K562 (cell line): ENCODE measurements at regions not wholly inside any gene's neighbourhood (a gene's known extent, or its start where the extent isn't known, plus 50 kb on each side); places are given as distances from the start of the nearest gene placed in this dataset.

ENCODE experiments used
- ATAC-seq: fragments of 200-7000 bp; cut with Tn5 transposase; 3 replicates; pipeline ENCODE4 v1.9.1; 2020; ENCODE audit warnings: moderate library complexity
- BruUV-seq: library from RNA; stranded (reverse); fragments of 400-500 nt; replicated peaks from 2 replicates; lab custom pipeline; 2021; lab: Mats Ljungman, UMichigan
- CTCF ChIA-PET: fragments of 300-600 bp; formaldehyde crosslinking; extraction: SDS; loops from one replicate; lab custom pipeline; 2021; ENCODE audit warnings: low intra/inter-chr PET ratio; lab: Yijun Ruan, JAX
- POLR2A ChIA-PET: fragments of 300-600, 350-650 bp; sonication (Branson Sonifier 250); formaldehyde crosslinking; extraction: SDS; loops from one replicate; lab custom pipeline; 2021; ENCODE audit warnings: antibody characterized with exemption, inconsistent platforms; lab: Yijun Ruan, JAX
- DNase-seq, 4 experiments: peaks; one replicate each; pipeline versions ENCODE4 v3.0.0 to v3.0.0-alpha.2; 2011 to 2018; ENCODE audit warnings: low spot score in 3 of 4, mixed read lengths in 3 of 4; ENCODE audit errors: extremely low read depth in 1 of 4
- FAIRE-seq: peaks from 2 replicates; lab custom pipeline; 2011; peaks lifted over from hg19 to GRCh38; lab: Jason Lieb, UNC
- H2AFZ ChIP-seq: 2 replicates; pipeline ENCODE4 v1.6.0; 2011; ENCODE audit warnings: low read depth, low read length, control low read depth, inconsistent platforms
- H3K27ac ChIP-seq: fragments of 200-600 bp; 3 replicates; pipeline ENCODE4 v1.8.0; 2011; ENCODE audit warnings: low read depth, mild to moderate bottlenecking, control low read depth, inconsistent platforms, low read length, moderate library complexity, mixed read lengths; ENCODE audit errors: extremely low read depth
- H3K27me3 ChIP-seq, 2 experiments: fragments of 300-600 bp in 1 of 2; 2 replicates in 1 of 2; 3 replicates in 1 of 2; pipeline versions ENCODE4 v1.6.0 to v1.8.0; 2011; ENCODE audit warnings: inconsistent platforms in 2 of 2, low read length in 2 of 2, mild to moderate bottlenecking in 1 of 2, mixed read lengths in 1 of 2, moderate library complexity in 1 of 2; ENCODE audit not compliant: control insufficient read depth in 2 of 2, insufficient read depth in 2 of 2
- H3K36me3 ChIP-seq: fragments of 300-600 bp; 3 replicates; pipeline ENCODE4 v1.8.0; 2011; ENCODE audit warnings: mild to moderate bottlenecking, low read length, inconsistent platforms; ENCODE audit not compliant: control insufficient read depth, insufficient read depth
- H3K4me1 ChIP-seq, 2 experiments: fragments of 200-600 bp in 1 of 2; replicated peaks in 1 of 2; 2 replicates in 1 of 2; 3 replicates in 1 of 2; pipeline versions ENCODE4 v1.5.1 to v1.8.0; 2011; ENCODE audit warnings: inconsistent platforms in 2 of 2, low read length in 2 of 2, mild to moderate bottlenecking in 1 of 2, mixed read lengths in 1 of 2, moderate library complexity in 1 of 2; ENCODE audit not compliant: control insufficient read depth in 2 of 2, insufficient read depth in 2 of 2
- H3K4me2 ChIP-seq: 2 replicates; pipeline ENCODE4 v1.6.1; 2011; ENCODE audit warnings: low read length, control low read depth, inconsistent platforms, mixed read lengths; ENCODE audit not compliant: insufficient read depth
- H3K4me3 ChIP-seq: fragments of 200-600 bp; sonication (generic), shearing (Covaris generic); 2 replicates; pipeline ENCODE4 v1.5.1; 2016; ENCODE audit warnings: control low read depth, inconsistent platforms
- H3K79me2 ChIP-seq: fragments of 200-600 bp; 3 replicates; pipeline ENCODE4 v1.8.0; 2011; ENCODE audit warnings: low read length, inconsistent platforms; ENCODE audit not compliant: control insufficient read depth, insufficient read depth
- H3K9ac ChIP-seq, 2 experiments: 2 replicates each; pipeline versions ENCODE4 v1.6.0 to v1.6.1; 2011; ENCODE audit warnings: low read depth in 2 of 2, low read length in 2 of 2, control low read depth in 1 of 2, inconsistent platforms in 1 of 2, mild to moderate bottlenecking in 1 of 2, mixed read lengths in 1 of 2; ENCODE audit not compliant: insufficient read depth in 1 of 2
- H3K9me1 ChIP-seq: one replicate; pipeline ENCODE4 v1.6.0; 2011; ENCODE audit warnings: inconsistent platforms, mild to moderate bottlenecking, low read length, moderate library complexity; ENCODE audit not compliant: control insufficient read depth, insufficient read depth
- H3K9me3 ChIP-seq: replicated peaks from 2 replicates; pipeline ENCODE4 v1.5.1; 2011; ENCODE audit warnings: low read depth, low read length, inconsistent platforms; ENCODE audit not compliant: control insufficient read depth, insufficient read depth
- H4K20me1 ChIP-seq: replicated peaks from 2 replicates; pipeline ENCODE4 v1.6.1; 2011; ENCODE audit warnings: low read length, inconsistent platforms, mixed read lengths; ENCODE audit not compliant: control insufficient read depth, insufficient read depth
- ELF1 ChIP-seq: fragments of 200-800 bp; sonication (Bioruptor generic); IDR thresholded peaks from 2 replicates; pipeline ENCODE4 v1.6.1; 2016; ENCODE audit warnings: missing genetic modification characterization, missing compliant biosample characterization
- FOXJ3 ChIP-seq: sonication (generic); formaldehyde crosslinking; IDR thresholded peaks from 2 replicates; pipeline ENCODE4 v1.4.0; 2020; ENCODE audit warnings: mild to moderate bottlenecking, missing genetic modification reagents
- MTF1 ChIP-seq: fragments of 250-450 bp; sonication (Bioruptor Pico); IDR thresholded peaks from 2 replicates; pipeline ENCODE4 v1.9.0; 2021; ENCODE audit warnings: moderate library complexity, mild to moderate bottlenecking, inconsistent platforms, borderline replicate concordance
- POLR2H ChIP-seq: IDR thresholded peaks from 2 replicates; pipeline ENCODE4 v1.6.1; 2016; ENCODE audit warnings: missing genetic modification characterization, low read depth, mild to moderate bottlenecking, control low read depth, missing compliant biosample characterization, moderate library complexity
- SMAD2 ChIP-seq: fragments of 150-350 bp; IDR thresholded peaks from 2 replicates; pipeline ENCODE4 v1.6.1; 2014; ENCODE audit warnings: low read depth, mild to moderate bottlenecking, low read length
- SNIP1 ChIP-seq: fragments of 450-650 bp; IDR thresholded peaks from 2 replicates; pipeline ENCODE4 v1.7.1; 2017; ENCODE audit warnings: low read depth, mild to moderate bottlenecking
- ZBTB17 ChIP-seq: fragments of 450-650 bp; formaldehyde crosslinking; IDR thresholded peaks from 2 replicates; pipeline ENCODE4 v1.4.0; 2020; ENCODE audit warnings: mild to moderate bottlenecking
- ZNF589 ChIP-seq: fragments of 200-800 bp; sonication (Bioruptor generic); IDR thresholded peaks from 2 replicates; pipeline ENCODE4 v1.6.1; 2016; ENCODE audit warnings: low read depth, missing genetic modification characterization, missing compliant biosample characterization
- ZNF639 ChIP-seq, 2 experiments: fragments of 200-800 bp in 1 of 2; sonication (Bioruptor generic) in 1 of 2; sonication (generic) in 1 of 2; formaldehyde crosslinking in 1 of 2; IDR thresholded peaks in 1 of 2; conservative IDR thresholded peaks in 1 of 2; 2 replicates each; pipeline versions ENCODE4 v1.5.0 to v1.6.1; 2016 to 2020; ENCODE audit warnings: missing compliant biosample characterization in 1 of 2, missing genetic modification characterization in 1 of 2, missing genetic modification reagents in 1 of 2
- WGBS: fragments of 100-300 bp; shearing (Covaris generic); methylation state at CpG from one replicate; pipeline ENCODE4 v1.1.6; 2016; ENCODE audit warnings: low coverage, mixed read lengths; ENCODE audit not compliant: insufficient coverage; ENCODE audit errors: missing lambda C conversion rate; 5-methylcytosine and 5-hydroxymethylcytosine counted together
- in situ Hi-C: fragments of 300-500 bp; cut with MboI; formaldehyde crosslinking; loops from 4 replicates; pipeline ENCODE4 v1.15.0; 2018; ENCODE audit warnings: inconsistent platforms, mixed read lengths
- intact Hi-C: fragments of 100-400 bp; cut with micrococcal nuclease; formaldehyde crosslinking; loops from 2 replicates; pipeline ENCODE4 v1.14.2; 2022

- TF ChIP-seq SMAD2: no peak
- TF ChIP-seq ELF1 (tag): no peak
Measured at GRCh38 chr3:88979760-88980159, 127.7 kb upstream of the EPHA3 start (continued).

GRCh38 chr3:88983458-88983857, 124.0 kb upstream of the EPHA3 start:
- in situ Hi-C loops: no loop called here
- no TSS peak for BruUV-seq
- DNase-seq: peak in 1 of 4 experiments; percentile 3

More at GRCh38 chr3:88983458-88983857, 124.0 kb upstream of the EPHA3 start:
- no peak for ATAC-seq
- Histone ChIP-seq H3K27me3 (no peaks in the 10 kb centered on the region), H3K9me1 (no peaks in the 10 kb centered on the region), H3K9me3 (no peaks in the 10 kb centered on the region), H3K9ac (no peak overlapping the region), H3K4me3 (no peak overlapping the region), H3K4me2 (no peak overlapping the region), H3K36me3 (no peaks in the 10 kb centered on the region), H2AFZ (no peak overlapping the region), H3K79me2 (no peaks in the 10 kb centered on the region), H3K27ac (no peak overlapping the region), H4K20me1 (no peaks in the 10 kb centered on the region), H3K4me1 (no peaks in the 10 kb centered on the region)
- intact Hi-C loops: no loop called here
- 0% methylated on average over 1 of the region's 1 CpG for WGBS
- TF ChIP-seq ZNF639 (CRISPR knock-in tag; conservative IDR thresholded peaks at IDR 0.05 in 1 of 2, IDR thresholded peaks at IDR 0.05 in 1 of 2) (no peak), POLR2H (tag) (no peak), SNIP1 (no peak), MTF1 (no peak), ZBTB17 (CRISPR knock-in tag) (no peak), FOXJ3 (CRISPR knock-in tag) (no peak), ZNF589 (CRISPR knock-in tag) (no peak)
- ChIA-PET POLR2A (no interaction called here), CTCF (no interaction called here)
- FAIRE-seq: no peak
